HG03175 (cell line): ENCODE measurements at regions not wholly inside any gene's neighbourhood (a gene's known extent, or its start where the extent isn't known, plus 50 kb on each side); places are given as distances from the start of the nearest gene placed in this dataset.
"Not testable (repeated sequence)": the region's sequence is repeated elsewhere in the genome, so short reads cannot be mapped to it uniquely, and the experiment has no call there.

Experiments used
- ATAC-seq: cut with Tn5 transposase; IDR thresholded peaks from one replicate; pipeline ENCODE4 v1.9.1; 2021; ENCODE audit warnings: mild to moderate bottlenecking, moderate library complexity; ENCODE audit not compliant: unreplicated experiment

GRCh38 chr5:35561396-35561795 lies 56.3 kb upstream of the SPEF2 start:
- no peak for ATAC-seq

- ATAC-seq = no peak
Measured at GRCh38 chr5:35557748-35558147, 59.9 kb upstream of the SPEF2 start.

GRCh38 chr5:35557199-35557598 lies 60.5 kb upstream of the SPEF2 start:
- no peak for ATAC-seq

GRCh38 chr5:35554016-35554415 lies 63.6 kb upstream of the SPEF2 start:
- no peak for ATAC-seq

- ATAC-seq = no peak
Measured at GRCh38 chr5:35545190-35545589, 72.5 kb upstream of the SPEF2 start.

GRCh38 chr5:35543408-35543807 lies 74.3 kb upstream of the SPEF2 start:
- ATAC-seq = no peak

- no peak for ATAC-seq
Measured at GRCh38 chr5:35540002-35540401, 77.7 kb upstream of the SPEF2 start.

- no peak for ATAC-seq
Measured at GRCh38 chr5:35538198-35538931, 79.3 kb upstream of the SPEF2 start.

- ATAC-seq = no peak
Measured at GRCh38 chr5:35533156-35533555, 84.5 kb upstream of the SPEF2 start.

- not testable (repeated sequence) for ATAC-seq
Measured at GRCh38 chr5:35531553-35531952, 86.1 kb upstream of the SPEF2 start.

- peak; percentile 99 for ATAC-seq
Measured at GRCh38 chr5:35518104-35518503, 99.6 kb upstream of the SPEF2 start.

GRCh38 chr5:35516271-35516670 lies 101.4 kb upstream of the SPEF2 start:
- ATAC-seq = no peak

- ATAC-seq = no peak
Measured at GRCh38 chr5:35513612-35514011, 104.1 kb upstream of the SPEF2 start.

GRCh38 chr5:35502206-35502605 lies 115.5 kb upstream of the SPEF2 start:
- no peak for ATAC-seq

GRCh38 chr5:35488791-35489190 lies 128.9 kb upstream of the SPEF2 start:
- no peak for ATAC-seq

GRCh38 chr5:35488055-35488454 lies 129.6 kb upstream of the SPEF2 start:
- no peak for ATAC-seq

- ATAC-seq = no peak
Measured at GRCh38 chr5:35487233-35488025, 130.2 kb upstream of the SPEF2 start.

GRCh38 chr5:35485487-35485886 lies 132.2 kb upstream of the SPEF2 start:
- ATAC-seq = no peak

- ATAC-seq = peak; percentile 46
Measured at GRCh38 chr5:35484241-35484640, 133.4 kb upstream of the SPEF2 start.

GRCh38 chr5:35483780-35484179 lies 133.9 kb upstream of the SPEF2 start:
- peak; percentile 37 for ATAC-seq

- peak; percentile 40 for ATAC-seq
Measured at GRCh38 chr5:35483191-35483590, 134.5 kb upstream of the SPEF2 start.

GRCh38 chr5:35482167-35482755 lies 135.4 kb upstream of the SPEF2 start:
- ATAC-seq = no peak
